ENCODE measurements at regions not wholly inside any gene's neighbourhood (a gene's known extent, or its start where the extent isn't known, plus 50 kb on each side); places are given as distances from the start of the nearest gene placed in this dataset.
A peak's percentile ranks its signal among the peaks of the same experiment; 100 is the strongest.

DNA sequence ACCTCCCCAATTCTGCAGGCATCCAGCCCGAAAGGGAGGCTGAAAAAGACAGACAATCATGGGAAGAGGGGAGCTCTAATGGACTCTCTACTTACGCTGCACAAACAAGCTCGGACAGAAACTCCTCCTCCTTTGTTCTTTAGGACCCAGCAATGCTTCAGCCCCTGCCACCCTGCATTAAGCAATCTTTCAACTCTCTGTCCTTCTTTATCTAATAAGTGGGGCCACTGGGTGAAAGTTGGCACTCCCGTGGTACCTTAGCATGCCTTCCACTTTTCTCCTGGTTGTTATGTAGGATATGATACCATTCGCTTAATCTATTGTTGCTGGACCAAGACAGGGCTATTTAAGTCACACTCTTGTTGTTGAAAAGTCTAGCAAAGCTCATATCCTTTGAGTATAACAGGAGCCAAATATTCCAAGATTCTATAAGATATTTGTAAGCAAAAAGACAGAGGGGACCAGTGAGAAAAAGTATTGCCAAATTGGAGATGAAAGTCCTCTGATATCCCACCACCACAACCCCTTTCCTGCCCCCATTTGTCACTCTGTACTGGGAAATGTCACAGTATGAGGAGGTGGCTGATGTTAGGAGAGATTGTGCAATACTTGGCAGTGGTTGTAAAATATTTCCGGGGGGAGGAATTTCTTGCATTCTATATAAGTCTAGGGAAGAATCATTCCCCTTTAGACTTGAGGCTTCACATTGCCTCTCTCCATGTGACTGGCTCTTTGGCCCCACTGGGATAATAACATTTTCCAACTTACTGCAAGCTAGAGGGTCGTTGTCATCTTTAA, 137.3 kb upstream of the GJB5 start (continued):
- TF ChIP-seq, protein P1, sequence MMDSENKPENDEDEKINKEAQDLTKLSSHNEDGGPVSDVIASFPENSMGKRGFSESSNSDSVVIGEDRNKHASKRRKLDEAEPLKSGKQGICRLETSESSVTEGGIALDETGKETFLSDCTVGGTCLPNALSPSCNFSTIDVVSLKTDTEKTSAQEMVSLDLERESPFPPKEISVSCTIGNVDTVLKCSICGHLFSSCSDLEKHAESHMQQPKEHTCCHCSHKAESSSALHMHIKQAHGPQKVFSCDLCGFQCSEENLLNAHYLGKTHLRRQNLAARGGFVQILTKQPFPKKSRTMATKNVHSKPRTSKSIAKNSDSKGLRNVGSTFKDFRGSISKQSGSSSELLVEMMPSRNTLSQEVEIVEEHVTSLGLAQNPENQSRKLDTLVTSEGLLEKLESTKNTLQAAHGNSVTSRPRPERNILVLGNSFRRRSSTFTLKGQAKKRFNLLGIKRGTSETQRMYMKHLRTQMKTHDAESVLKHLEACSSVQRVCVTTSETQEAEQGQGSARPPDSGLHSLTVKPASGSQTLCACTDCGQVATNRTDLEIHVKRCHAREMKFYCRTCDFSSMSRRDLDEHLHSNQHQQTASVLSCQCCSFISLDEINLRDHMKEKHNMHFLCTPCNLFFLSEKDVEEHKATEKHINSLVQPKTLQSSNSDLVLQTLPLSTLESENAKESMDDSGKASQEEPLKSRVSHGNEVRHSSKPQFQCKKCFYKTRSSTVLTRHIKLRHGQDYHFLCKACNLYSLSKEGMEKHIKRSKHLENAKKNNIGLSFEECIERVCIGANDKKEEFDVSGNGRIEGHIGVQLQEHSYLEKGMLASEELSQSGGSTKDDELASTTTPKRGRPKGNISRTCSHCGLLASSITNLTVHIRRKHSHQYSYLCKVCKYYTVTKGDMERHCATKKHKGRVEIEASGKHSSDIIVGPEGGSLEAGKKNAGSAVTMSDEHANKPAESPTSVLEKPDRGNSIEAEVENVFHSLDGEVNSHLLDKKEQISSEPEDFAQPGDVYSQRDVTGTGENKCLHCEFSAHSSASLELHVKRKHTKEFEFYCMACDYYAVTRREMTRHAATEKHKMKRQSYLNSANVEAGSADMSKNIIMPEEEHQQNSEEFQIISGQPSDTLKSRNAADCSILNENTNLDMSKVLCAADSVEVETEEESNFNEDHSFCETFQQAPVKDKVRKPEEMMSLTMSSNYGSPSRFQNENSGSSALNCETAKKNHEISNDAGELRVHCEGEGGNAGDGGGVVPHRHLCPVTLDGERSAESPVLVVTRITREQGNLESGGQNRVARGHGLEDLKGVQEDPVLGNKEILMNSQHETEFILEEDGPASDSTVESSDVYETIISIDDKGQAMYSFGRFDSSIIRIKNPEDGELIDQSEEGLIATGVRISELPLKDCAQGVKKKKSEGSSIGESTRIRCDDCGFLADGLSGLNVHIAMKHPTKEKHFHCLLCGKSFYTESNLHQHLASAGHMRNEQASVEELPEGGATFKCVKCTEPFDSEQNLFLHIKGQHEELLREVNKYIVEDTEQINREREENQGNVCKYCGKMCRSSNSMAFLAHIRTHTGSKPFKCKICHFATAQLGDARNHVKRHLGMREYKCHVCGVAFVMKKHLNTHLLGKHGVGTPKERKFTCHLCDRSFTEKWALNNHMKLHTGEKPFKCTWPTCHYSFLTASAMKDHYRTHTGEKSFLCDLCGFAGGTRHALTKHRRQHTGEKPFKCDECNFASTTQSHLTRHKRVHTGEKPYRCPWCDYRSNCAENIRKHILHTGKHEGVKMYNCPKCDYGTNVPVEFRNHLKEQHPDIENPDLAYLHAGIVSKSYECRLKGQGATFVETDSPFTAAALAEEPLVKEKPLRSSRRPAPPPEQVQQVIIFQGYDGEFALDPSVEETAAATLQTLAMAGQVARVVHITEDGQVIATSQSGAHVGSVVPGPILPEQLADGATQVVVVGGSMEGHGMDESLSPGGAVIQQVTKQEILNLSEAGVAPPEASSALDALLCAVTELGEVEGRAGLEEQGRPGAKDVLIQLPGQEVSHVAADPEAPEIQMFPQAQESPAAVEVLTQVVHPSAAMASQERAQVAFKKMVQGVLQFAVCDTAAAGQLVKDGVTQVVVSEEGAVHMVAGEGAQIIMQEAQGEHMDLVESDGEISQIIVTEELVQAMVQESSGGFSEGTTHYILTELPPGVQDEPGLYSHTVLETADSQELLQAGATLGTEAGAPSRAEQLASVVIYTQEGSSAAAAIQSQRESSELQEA (IDR thresholded peaks at IDR 0.05; ENCODE audit: low read depth) = no peak
- TF ChIP-seq TCF7 (IDR thresholded peaks at IDR 0.05; ENCODE audit: borderline replicate concordance) (no peak), NFXL1 (CRISPR knock-in tag; IDR thresholded peaks at IDR 0.05) (no peak), SMC3 (conservative IDR thresholded peaks at IDR 0.05; ENCODE audit: insufficient read depth, low read depth, low read length) (no peak), NR2C2 (CRISPR knock-in tag; IDR thresholded peaks at IDR 0.05) (no peak), NR2C2 (tag; IDR thresholded peaks at IDR 0.05) (no peak), STAT6 (CRISPR knock-in tag; IDR thresholded peaks at IDR 0.05) (no peak), ZNF766 (CRISPR knock-in tag; conservative IDR thresholded peaks at IDR 0.05) (no peak), CEBPB (tag; IDR thresholded peaks at IDR 0.05) (peak; percentile 87)

All from K562 (cell line).